ENCODE measurements at regions not wholly inside any gene's neighbourhood (a gene's known extent, or its start where the extent isn't known, plus 50 kb on each side); places are given as distances from the start of the nearest gene placed in this dataset.

DNA sequence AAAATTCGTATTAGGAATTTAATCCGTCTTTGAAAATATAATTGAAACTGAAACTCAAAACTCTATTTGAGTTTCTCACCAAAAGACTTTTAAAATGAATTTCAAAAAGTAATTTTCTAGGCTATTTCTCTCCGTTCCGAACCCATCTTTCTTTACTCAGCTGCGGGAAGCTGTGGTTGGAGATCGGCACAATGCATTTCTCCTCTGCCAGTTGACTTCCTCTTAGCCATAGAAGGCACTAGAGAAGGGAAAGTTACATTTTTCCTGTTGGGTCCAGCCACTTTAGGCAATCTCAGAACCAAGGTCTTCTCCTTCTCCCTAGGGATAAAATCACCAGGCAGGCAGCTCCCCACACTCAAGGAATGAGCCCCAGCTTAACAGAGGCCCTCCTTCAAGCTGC lies 133.6 kb upstream of the COL1A2 start:
- TF ChIP-seq EZH2phosphoT487 (IDR thresholded peaks at IDR 0.05; ENCODE audit: low read depth) (no peak), CTCF (IDR thresholded peaks at IDR 0.05; ENCODE audit: low read depth, low read length) (no peak)

Data from OCI-LY3 (cell line).